BLaER1 (cell line): ENCODE measurements at regions not wholly inside any gene's neighbourhood (a gene's known extent, or its start where the extent isn't known, plus 50 kb on each side); places are given as distances from the start of the nearest gene placed in this dataset.

Experiments
- H3K27ac ChIP-seq: shearing (Covaris generic); formaldehyde crosslinking; 2 replicates; pipeline ENCODE4 v1.8.1; 2022
- H3K27me3 ChIP-seq: shearing (Covaris generic); formaldehyde crosslinking; 2 replicates; pipeline ENCODE4 v1.8.1; 2022
- H3K36me3 ChIP-seq: shearing (Covaris generic); formaldehyde crosslinking; 2 replicates; pipeline ENCODE4 v1.8.1; 2022
- H3K4me1 ChIP-seq: shearing (Covaris generic); formaldehyde crosslinking; 2 replicates; pipeline ENCODE4 v1.8.1; 2022
- H3K4me2 ChIP-seq: shearing (Covaris generic); formaldehyde crosslinking; 2 replicates; pipeline ENCODE4 v1.8.1; 2022
- H3K4me3 ChIP-seq: shearing (Covaris generic); formaldehyde crosslinking; 2 replicates; pipeline ENCODE4 v1.8.1; 2022
- H3K9ac ChIP-seq: shearing (Covaris generic); formaldehyde crosslinking; 2 replicates; pipeline ENCODE4 v1.8.1; 2022
- H3K9me3 ChIP-seq: shearing (Covaris generic); formaldehyde crosslinking; 2 replicates; pipeline ENCODE4 v1.8.1; 2022
- H4K20me1 ChIP-seq: shearing (Covaris generic); formaldehyde crosslinking; 2 replicates; pipeline ENCODE4 v1.8.1; 2022
- Cebpa-rat ChIP-seq: shearing (Covaris generic); IDR thresholded peaks from 2 replicates; pipeline ENCODE4 v1.8.1; 2022

- Histone ChIP-seq H3K4me2 (no peak overlapping the region), H3K27ac (no peak overlapping the region)
Observed at GRCh38 chr6:141151710-141152417, 980.9 kb upstream of the GJE1 start.

DNA sequence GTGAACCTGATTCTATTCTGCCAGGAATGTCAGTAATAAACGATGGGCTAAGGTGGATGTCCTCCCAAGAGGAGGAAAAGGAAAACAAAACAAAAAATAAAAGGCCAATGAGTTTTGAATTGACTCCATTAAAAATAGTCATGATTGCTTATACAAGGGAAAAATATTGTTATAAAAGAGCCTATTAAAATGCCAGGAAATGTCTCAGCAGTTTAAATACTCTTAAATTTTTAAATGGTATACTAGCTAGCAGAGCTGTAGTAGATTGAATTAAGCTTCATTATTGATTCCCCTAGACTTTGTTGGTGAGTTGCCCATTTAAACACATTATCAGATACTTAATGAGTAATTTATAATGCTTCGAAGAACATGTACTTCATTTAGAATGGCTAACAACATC is 990.9 kb upstream of the GJE1 start:
- no peak for TF ChIP-seq Cebpa-rat
- H3K27ac ChIP-seq = no peak overlapping the region
- H3K9me3 ChIP-seq = no peaks in the 10 kb centered on the region
- H3K27me3 ChIP-seq = no peaks in the 10 kb centered on the region
- H3K9ac ChIP-seq = no peak overlapping the region
- no peak overlapping the region for H3K4me2 ChIP-seq
- no peak overlapping the region for H3K4me3 ChIP-seq
- H3K36me3 ChIP-seq = no peaks in the 10 kb centered on the region
- H4K20me1 ChIP-seq = no peaks in the 10 kb centered on the region
- no peaks in the 10 kb centered on the region for H3K4me1 ChIP-seq

More at GRCh38 chr6:141151710-141152417, 980.9 kb upstream of the GJE1 start:
- H3K27me3 ChIP-seq = no peaks in the 10 kb centered on the region
- H3K36me3 ChIP-seq = no peaks in the 10 kb centered on the region
- H4K20me1 ChIP-seq = no peaks in the 10 kb centered on the region
- H3K9me3 ChIP-seq = no peaks in the 10 kb centered on the region
- no peak overlapping the region for H3K4me3 ChIP-seq
- no peaks in the 10 kb centered on the region for H3K4me1 ChIP-seq
- H3K9ac ChIP-seq = no peak overlapping the region
- TF ChIP-seq Cebpa-rat = no peak

- Histone ChIP-seq H3K27ac (no peak overlapping the region), H3K9ac (no peak overlapping the region), H4K20me1 (no peaks in the 10 kb centered on the region), H3K9me3 (no peaks in the 10 kb centered on the region), H3K4me1 (no peaks in the 10 kb centered on the region), H3K4me2 (no peak overlapping the region), H3K36me3 (no peaks in the 10 kb centered on the region), H3K27me3 (no peaks in the 10 kb centered on the region), H3K4me3 (no peak overlapping the region)
- TF ChIP-seq Cebpa-rat = no peak
Observed at GRCh38 chr6:141140905-141141304, 991.8 kb upstream of the GJE1 start.

GRCh38 chr6:141139461-141139860 is 993.3 kb upstream of the GJE1 start:
- Histone ChIP-seq H3K4me3 (no peak overlapping the region), H3K9ac (no peak overlapping the region), H3K27ac (no peak overlapping the region), H4K20me1 (no peaks in the 10 kb centered on the region), H3K4me2 (no peak overlapping the region), H3K36me3 (no peaks in the 10 kb centered on the region), H3K4me1 (no peaks in the 10 kb centered on the region), H3K9me3 (no peaks in the 10 kb centered on the region), H3K27me3 (no peaks in the 10 kb centered on the region)
- TF ChIP-seq Cebpa-rat = no peak

- H3K36me3 ChIP-seq = no peaks in the 10 kb centered on the region
- no peaks in the 10 kb centered on the region for H3K27me3 ChIP-seq
- no peaks in the 10 kb centered on the region for H4K20me1 ChIP-seq
- no peaks in the 10 kb centered on the region for H3K9me3 ChIP-seq
- no peak for TF ChIP-seq Cebpa-rat
- H3K4me2 ChIP-seq = no peak overlapping the region
- H3K4me1 ChIP-seq = no peaks in the 10 kb centered on the region
- H3K4me3 ChIP-seq = no peak overlapping the region
- H3K27ac ChIP-seq = no peak overlapping the region
- H3K9ac ChIP-seq = no peak overlapping the region
Observed at GRCh38 chr6:141134723-141135122, 998.0 kb upstream of the GJE1 start.

DNA sequence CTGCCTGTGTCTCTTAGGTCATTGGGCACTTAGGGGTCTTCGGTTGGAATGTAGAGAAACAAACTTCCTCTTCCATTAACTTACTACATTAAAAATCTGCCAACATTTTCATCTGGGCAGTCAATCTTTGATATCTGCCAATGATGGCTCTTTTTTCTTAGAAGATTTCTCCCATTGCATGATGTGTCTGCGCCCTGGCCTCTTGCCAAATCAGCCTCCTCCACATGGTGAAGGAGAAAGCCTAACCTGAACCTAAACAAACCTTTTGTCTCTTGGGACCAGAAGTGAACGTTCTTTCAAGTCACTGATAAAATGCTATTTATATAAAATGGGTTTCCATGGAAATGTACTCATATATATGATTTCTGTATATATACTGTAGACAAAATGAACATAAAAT is 998.9 kb upstream of the GJE1 start:
- H3K27ac ChIP-seq = no peak overlapping the region
- no peak overlapping the region for H3K4me3 ChIP-seq
- no peak for TF ChIP-seq Cebpa-rat
- no peaks in the 10 kb centered on the region for H3K4me1 ChIP-seq
- no peak overlapping the region for H3K4me2 ChIP-seq
- H4K20me1 ChIP-seq = no peaks in the 10 kb centered on the region
- no peak overlapping the region for H3K9ac ChIP-seq
- no peaks in the 10 kb centered on the region for H3K36me3 ChIP-seq
- H3K9me3 ChIP-seq = no peaks in the 10 kb centered on the region
- no peaks in the 10 kb centered on the region for H3K27me3 ChIP-seq

- Histone ChIP-seq H3K9ac (no peak overlapping the region), H3K27ac (no peak overlapping the region), H3K9me3 (no peaks in the 10 kb centered on the region), H4K20me1 (no peaks in the 10 kb centered on the region), H3K4me2 (no peak overlapping the region), H3K27me3 (no peaks in the 10 kb centered on the region), H3K36me3 (no peaks in the 10 kb centered on the region), H3K4me1 (no peaks in the 10 kb centered on the region), H3K4me3 (no peak overlapping the region)
- TF ChIP-seq Cebpa-rat = no peak
Observed at GRCh38 chr6:141133346-141133745, 999.4 kb upstream of the GJE1 start.

DNA sequence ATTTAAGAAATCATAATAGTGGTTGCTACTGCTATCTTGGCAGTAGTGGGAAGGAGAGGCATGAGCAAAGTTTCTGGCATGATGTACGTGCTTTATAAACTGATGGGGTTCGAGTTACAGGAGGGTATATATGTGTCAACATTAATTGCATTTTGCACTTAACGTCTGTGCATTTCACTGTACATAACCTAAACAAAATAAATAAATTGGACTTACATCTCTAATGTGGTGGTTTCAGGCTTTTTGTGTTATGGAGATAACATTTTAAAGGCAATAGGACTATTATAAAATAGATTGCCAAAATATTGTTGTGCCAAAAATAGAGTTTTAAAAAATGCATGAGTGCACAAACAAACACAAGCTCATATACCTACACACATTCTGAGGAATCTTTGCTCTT is 1001.1 kb upstream of the GJE1 start:
- no peaks in the 10 kb centered on the region for H3K9me3 ChIP-seq
- no peak for TF ChIP-seq Cebpa-rat
- H3K4me2 ChIP-seq = no peak overlapping the region
- H3K9ac ChIP-seq = no peak overlapping the region
- no peaks in the 10 kb centered on the region for H3K36me3 ChIP-seq
- no peaks in the 10 kb centered on the region for H3K4me1 ChIP-seq
- no peak overlapping the region for H3K27ac ChIP-seq
- H3K27me3 ChIP-seq = no peaks in the 10 kb centered on the region
- H4K20me1 ChIP-seq = no peaks in the 10 kb centered on the region
- no peak overlapping the region for H3K4me3 ChIP-seq

GRCh38 chr6:141123497-141123896 is 1009.2 kb upstream of the GJE1 start:
- no peak for TF ChIP-seq Cebpa-rat
- no peaks in the 10 kb centered on the region for H3K36me3 ChIP-seq
- H3K9ac ChIP-seq = no peak overlapping the region
- no peak overlapping the region for H3K27ac ChIP-seq
- no peaks in the 10 kb centered on the region for H3K27me3 ChIP-seq
- no peak overlapping the region for H3K4me3 ChIP-seq
- H3K4me2 ChIP-seq = no peak overlapping the region
- no peaks in the 10 kb centered on the region for H4K20me1 ChIP-seq
- H3K9me3 ChIP-seq = no peaks in the 10 kb centered on the region
- H3K4me1 ChIP-seq = no peaks in the 10 kb centered on the region

DNA sequence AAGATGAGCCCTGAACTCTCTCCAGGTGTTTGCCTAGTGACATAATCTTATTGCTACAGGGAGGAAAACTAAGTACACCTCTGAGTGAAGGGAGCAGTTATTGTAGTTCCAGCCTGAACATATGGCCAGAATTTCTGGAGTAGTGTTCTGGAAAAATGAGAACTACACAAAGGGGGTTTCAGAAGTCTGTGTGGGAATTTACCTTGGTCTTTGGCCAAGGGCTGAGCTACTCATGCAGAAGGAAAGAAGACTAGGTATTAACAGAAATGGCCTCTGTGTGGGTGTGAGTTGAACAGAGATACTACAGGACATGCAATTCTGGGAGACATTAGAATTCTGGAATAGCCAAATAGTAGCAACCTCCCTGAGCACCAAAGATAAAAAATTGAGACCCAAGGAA is 1009.7 kb upstream of the GJE1 start:
- Histone ChIP-seq H3K9ac (no peak overlapping the region), H3K4me1 (no peaks in the 10 kb centered on the region), H4K20me1 (no peaks in the 10 kb centered on the region), H3K4me3 (no peak overlapping the region), H3K9me3 (no peaks in the 10 kb centered on the region), H3K4me2 (no peak overlapping the region), H3K27ac (no peak overlapping the region), H3K36me3 (no peaks in the 10 kb centered on the region), H3K27me3 (no peaks in the 10 kb centered on the region)
- TF ChIP-seq Cebpa-rat = no peak

DNA sequence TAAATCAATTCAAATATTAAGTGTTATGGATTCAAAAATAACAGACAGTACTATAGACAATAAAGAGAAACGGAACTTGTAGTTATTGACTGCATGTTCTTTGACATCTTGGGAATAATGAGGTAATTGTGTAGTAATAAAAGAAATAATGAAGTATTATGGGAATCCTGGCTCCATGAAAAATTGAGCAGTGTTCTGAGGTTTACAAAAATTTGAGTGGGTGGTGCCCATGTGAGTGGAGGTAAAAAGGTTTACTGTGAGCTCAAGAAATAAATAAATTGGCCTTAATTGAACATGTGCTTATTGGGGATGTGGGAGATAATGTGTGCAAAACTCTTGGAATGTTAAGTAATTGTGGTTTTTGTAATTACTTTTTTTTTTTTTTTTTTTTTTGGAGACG is 1013.7 kb upstream of the GJE1 start:
- Histone ChIP-seq H3K36me3 (no peaks in the 10 kb centered on the region), H4K20me1 (no peaks in the 10 kb centered on the region), H3K27me3 (no peaks in the 10 kb centered on the region), H3K9me3 (no peaks in the 10 kb centered on the region), H3K4me3 (no peak overlapping the region), H3K4me1 (no peaks in the 10 kb centered on the region), H3K9ac (no peak overlapping the region), H3K4me2 (no peak overlapping the region), H3K27ac (no peak overlapping the region)
- TF ChIP-seq Cebpa-rat = no peak
